MM.1S (cell line): ENCODE measurements at regions not wholly inside any gene's neighbourhood (a gene's known extent, or its start where the extent isn't known, plus 50 kb on each side); places are given as distances from the start of the nearest gene placed in this dataset.

Source experiments
- DNase-seq: peaks from one replicate; pipeline ENCODE4 v3.0.0-alpha.2; 2015
- H2AFZ ChIP-seq: fragments of 300-600 bp; sonication (generic); 2 replicates; pipeline ENCODE4 v1.6.0; 2016; ENCODE audit warnings: antibody characterized with exemption, low read length
- H3F3A ChIP-seq: fragments of 300-600 bp; sonication (generic); 2 replicates; pipeline ENCODE4 v1.6.1; 2016; ENCODE audit warnings: mild to moderate bottlenecking, antibody characterized with exemption, low read length, moderate library complexity, mixed read lengths; ENCODE audit not compliant: insufficient read depth
- H3K27ac ChIP-seq: fragments of 300-600 bp; sonication (generic); 2 replicates; pipeline ENCODE4 v1.5.1; 2016; ENCODE audit warnings: mild to moderate bottlenecking, low read length
- H3K27me3 ChIP-seq: fragments of 300-600 bp; sonication (generic); replicated peaks from 2 replicates; pipeline ENCODE4 v1.6.0; 2016; ENCODE audit warnings: low read length; ENCODE audit not compliant: insufficient read depth
- H3K36me3 ChIP-seq: fragments of 300-600 bp; sonication (generic); replicated peaks from 2 replicates; pipeline ENCODE4 v1.6.1; 2016; ENCODE audit warnings: mild to moderate bottlenecking, low read length, mixed read lengths; ENCODE audit not compliant: insufficient read depth
- H3K4me1 ChIP-seq: fragments of 300-600 bp; sonication (generic); 2 replicates; pipeline ENCODE4 v1.6.1; 2016; ENCODE audit warnings: low read length, mixed read lengths
- H3K4me2 ChIP-seq: fragments of 300-600 bp; sonication (generic); 2 replicates; pipeline ENCODE4 v1.6.0; 2016; ENCODE audit warnings: low read depth, low read length
- H3K4me3 ChIP-seq: fragments of 300-600 bp; sonication (generic); 2 replicates; pipeline ENCODE4 v1.5.1; 2016; ENCODE audit warnings: low read length, mixed read lengths
- H3K79me2 ChIP-seq: fragments of 300-600 bp; sonication (generic); 2 replicates; pipeline ENCODE4 v1.6.1; 2016; ENCODE audit warnings: mixed run types, low read length, mixed read lengths
- H3K9ac ChIP-seq: fragments of 300-600 bp; sonication (generic); 2 replicates; pipeline ENCODE4 v1.6.1; 2016; ENCODE audit warnings: low read length, mixed read lengths
- H3K9me2 ChIP-seq: fragments of 300-600 bp; sonication (generic); replicated peaks from 2 replicates; pipeline ENCODE4 v1.6.1; 2016; ENCODE audit warnings: mild to moderate bottlenecking, low read length, mixed read lengths; ENCODE audit not compliant: insufficient read depth
- H3K9me3 ChIP-seq: fragments of 300-600 bp; sonication (generic); replicated peaks from 2 replicates; pipeline ENCODE4 v1.6.1; 2016; ENCODE audit warnings: mild to moderate bottlenecking, low read length, mixed read lengths; ENCODE audit not compliant: insufficient read depth
- H4K20me1 ChIP-seq: fragments of 300-600 bp; sonication (generic); 2 replicates; pipeline ENCODE4 v1.6.1; 2016; ENCODE audit warnings: mild to moderate bottlenecking, low read length, moderate library complexity, mixed read lengths; ENCODE audit not compliant: insufficient read depth
- EZH2 ChIP-seq: fragments of 300-600 bp; sonication (generic); optimal IDR thresholded peaks from 2 replicates; pipeline ENCODE3; 2017; ENCODE audit warnings: low read depth, mild to moderate bottlenecking, antibody characterized with exemption, low read length, mixed read lengths
- EZH2phosphoT487 ChIP-seq: fragments of 300-600 bp; sonication (generic); IDR thresholded peaks from 2 replicates; pipeline ENCODE4 v1.6.1; 2018; ENCODE audit warnings: antibody characterized with exemption, low read length
- TF ChIP-seq, protein P1 (sequence below): fragments of 300-600 bp; sonication (generic); IDR thresholded peaks from 2 replicates; pipeline ENCODE4 v1.5.1; 2016; ENCODE audit warnings: antibody characterized with exemption, low read length, mixed read lengths

DNA sequence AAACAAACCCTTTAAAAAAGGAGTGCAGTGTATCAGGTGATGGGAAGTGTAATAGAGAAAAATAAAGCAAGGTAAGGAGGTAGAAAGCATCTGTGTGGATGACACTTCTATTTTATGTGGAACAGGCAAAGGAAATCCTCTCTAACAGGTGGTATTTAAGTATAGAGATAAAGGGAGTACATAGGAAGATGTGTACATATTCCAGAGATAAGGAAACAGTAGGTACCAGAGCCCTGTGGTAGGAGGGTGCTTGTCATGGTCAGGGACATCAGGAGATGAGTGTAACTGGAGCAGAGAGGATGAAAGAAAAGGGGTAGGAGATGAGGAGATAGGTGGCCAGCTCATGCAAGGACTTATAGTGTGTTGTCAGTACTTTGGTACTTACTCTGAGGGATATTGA, 65.8 kb downstream of the CHST2 start:
- H3K27ac ChIP-seq, result no peak overlapping the region
- no peaks in the 10 kb centered on the region for H3K79me2 ChIP-seq
- no peak overlapping the region for H2AFZ ChIP-seq
- no peaks in the 10 kb centered on the region for H4K20me1 ChIP-seq
- no peak for TF ChIP-seq EZH2
- TF ChIP-seq EZH2phosphoT487, result no peak
- TF ChIP-seq, protein P1, sequence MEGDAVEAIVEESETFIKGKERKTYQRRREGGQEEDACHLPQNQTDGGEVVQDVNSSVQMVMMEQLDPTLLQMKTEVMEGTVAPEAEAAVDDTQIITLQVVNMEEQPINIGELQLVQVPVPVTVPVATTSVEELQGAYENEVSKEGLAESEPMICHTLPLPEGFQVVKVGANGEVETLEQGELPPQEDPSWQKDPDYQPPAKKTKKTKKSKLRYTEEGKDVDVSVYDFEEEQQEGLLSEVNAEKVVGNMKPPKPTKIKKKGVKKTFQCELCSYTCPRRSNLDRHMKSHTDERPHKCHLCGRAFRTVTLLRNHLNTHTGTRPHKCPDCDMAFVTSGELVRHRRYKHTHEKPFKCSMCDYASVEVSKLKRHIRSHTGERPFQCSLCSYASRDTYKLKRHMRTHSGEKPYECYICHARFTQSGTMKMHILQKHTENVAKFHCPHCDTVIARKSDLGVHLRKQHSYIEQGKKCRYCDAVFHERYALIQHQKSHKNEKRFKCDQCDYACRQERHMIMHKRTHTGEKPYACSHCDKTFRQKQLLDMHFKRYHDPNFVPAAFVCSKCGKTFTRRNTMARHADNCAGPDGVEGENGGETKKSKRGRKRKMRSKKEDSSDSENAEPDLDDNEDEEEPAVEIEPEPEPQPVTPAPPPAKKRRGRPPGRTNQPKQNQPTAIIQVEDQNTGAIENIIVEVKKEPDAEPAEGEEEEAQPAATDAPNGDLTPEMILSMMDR, result no peak
- H3K4me2 ChIP-seq, result no peak overlapping the region
- no peak for DNase-seq
- no peaks in the 10 kb centered on the region for H3K27me3 ChIP-seq
- H3F3A ChIP-seq, result no peaks in the 10 kb centered on the region
- H3K4me3 ChIP-seq, result no peak overlapping the region
- H3K9me3 ChIP-seq, result no peaks in the 10 kb centered on the region
- no peaks in the 10 kb centered on the region for H3K4me1 ChIP-seq
- H3K9ac ChIP-seq, result no peak overlapping the region
- no peaks in the 10 kb centered on the region for H3K36me3 ChIP-seq
- no peaks in the 10 kb centered on the region for H3K9me2 ChIP-seq

DNA sequence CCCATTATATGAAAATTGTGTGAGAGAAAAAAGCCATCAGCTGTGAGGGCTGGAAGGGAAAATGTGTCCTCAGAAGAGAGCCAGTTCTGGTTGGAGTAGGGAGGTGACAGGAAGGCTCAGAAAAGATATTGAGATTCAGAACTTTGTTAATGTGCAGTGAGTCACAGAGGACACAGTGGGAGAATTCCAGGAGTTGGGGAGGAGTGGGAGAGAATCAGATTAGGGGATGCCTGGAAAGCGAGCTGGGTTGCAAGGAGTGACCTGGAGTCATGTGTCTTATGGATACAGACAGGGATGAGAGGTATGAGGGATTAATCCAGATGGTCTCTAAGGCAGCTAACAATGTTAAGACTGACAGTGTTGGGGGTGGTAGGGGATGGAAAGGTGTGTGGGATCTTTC, 67.5 kb downstream of the CHST2 start:
- no peaks in the 10 kb centered on the region for H3K9me3 ChIP-seq
- no peaks in the 10 kb centered on the region for H3K4me1 ChIP-seq
- H3K27ac ChIP-seq, result no peak overlapping the region
- TF ChIP-seq EZH2phosphoT487 (no peak), EZH2 (no peak)
- TF ChIP-seq, protein P1, result no peak
- no peak overlapping the region for H2AFZ ChIP-seq
- H3K9me2 ChIP-seq, result no peaks in the 10 kb centered on the region
- no peaks in the 10 kb centered on the region for H3K27me3 ChIP-seq
- no peaks in the 10 kb centered on the region for H3K79me2 ChIP-seq
- DNase-seq, result no peak
- no peaks in the 10 kb centered on the region for H4K20me1 ChIP-seq
- H3K4me3 ChIP-seq, result no peak overlapping the region
- H3F3A ChIP-seq, result no peaks in the 10 kb centered on the region
- no peaks in the 10 kb centered on the region for H3K36me3 ChIP-seq
- H3K4me2 ChIP-seq, result no peak overlapping the region
- no peak overlapping the region for H3K9ac ChIP-seq

DNA sequence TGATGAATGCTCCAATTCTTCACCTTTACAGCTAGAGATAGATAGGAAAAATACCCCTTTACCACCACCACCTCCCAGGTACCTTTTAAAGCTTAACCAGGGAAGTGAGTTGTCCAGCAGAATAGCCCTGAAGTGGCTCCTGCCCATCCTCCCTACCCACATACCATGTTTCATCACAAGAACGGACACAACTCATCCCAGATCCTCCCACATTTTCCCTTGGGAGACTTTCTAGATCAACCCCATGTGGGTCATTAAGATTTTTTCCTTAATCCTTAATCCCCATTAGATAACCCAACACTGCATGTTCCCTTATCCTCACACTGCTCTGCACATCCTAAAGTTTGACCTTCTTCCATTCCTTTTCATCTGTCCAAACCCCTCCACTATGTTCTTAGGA, 69.3 kb downstream of the CHST2 start:
- no peak overlapping the region for H3K9ac ChIP-seq
- H3K9me2 ChIP-seq, result no peaks in the 10 kb centered on the region
- no peaks in the 10 kb centered on the region for H4K20me1 ChIP-seq
- no peaks in the 10 kb centered on the region for H3K36me3 ChIP-seq
- no peaks in the 10 kb centered on the region for H3K9me3 ChIP-seq
- no peaks in the 10 kb centered on the region for H3K4me1 ChIP-seq
- TF ChIP-seq EZH2phosphoT487, result no peak
- no peak for TF ChIP-seq EZH2
- TF ChIP-seq, protein P1, result no peak
- H2AFZ ChIP-seq, result no peak overlapping the region
- H3K4me3 ChIP-seq, result no peak overlapping the region
- H3K4me2 ChIP-seq, result no peak overlapping the region
- H3K79me2 ChIP-seq, result no peaks in the 10 kb centered on the region
- no peak for DNase-seq
- no peaks in the 10 kb centered on the region for H3K27me3 ChIP-seq
- no peaks in the 10 kb centered on the region for H3F3A ChIP-seq
- H3K27ac ChIP-seq, result no peak overlapping the region

DNA sequence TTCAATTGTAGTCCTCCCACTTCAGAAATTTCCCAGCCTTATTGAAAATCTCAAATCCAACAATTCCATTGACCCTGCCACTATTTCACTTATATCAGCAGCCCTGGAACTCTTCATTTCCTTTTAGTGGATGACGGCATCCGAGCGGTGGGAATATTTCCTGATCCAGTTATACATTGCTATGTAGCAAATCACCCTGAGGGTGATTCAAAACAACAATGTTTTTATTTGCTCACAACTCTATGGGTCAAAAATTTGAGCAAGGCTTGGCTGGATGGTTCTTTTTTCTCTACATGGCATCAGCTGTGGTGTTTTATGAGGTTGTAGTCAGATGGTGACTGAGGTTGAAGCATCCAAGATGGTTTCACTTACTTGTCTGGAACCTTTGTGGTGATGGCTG, 70.5 kb downstream of the CHST2 start:
- H2AFZ ChIP-seq, result no peak overlapping the region
- H3K9me3 ChIP-seq, result no peaks in the 10 kb centered on the region
- no peaks in the 10 kb centered on the region for H3K27me3 ChIP-seq
- H3F3A ChIP-seq, result no peaks in the 10 kb centered on the region
- no peaks in the 10 kb centered on the region for H3K9me2 ChIP-seq
- no peaks in the 10 kb centered on the region for H3K79me2 ChIP-seq
- H3K4me1 ChIP-seq, result no peaks in the 10 kb centered on the region
- H3K4me3 ChIP-seq, result no peak overlapping the region
- no peak for DNase-seq
- H3K36me3 ChIP-seq, result no peaks in the 10 kb centered on the region
- no peak overlapping the region for H3K27ac ChIP-seq
- H3K9ac ChIP-seq, result no peak overlapping the region
- no peak overlapping the region for H3K4me2 ChIP-seq
- TF ChIP-seq, protein P1, result no peak
- no peaks in the 10 kb centered on the region for H4K20me1 ChIP-seq
